Hepatocyte (in vitro differentiated cells): ENCODE measurements at regions not wholly inside any gene's neighbourhood (a gene's known extent, or its start where the extent isn't known, plus 50 kb on each side); places are given as distances from the start of the nearest gene placed in this dataset.

Experiments
- CTCF ChIP-seq: fragments of 200-600 bp; sonication (generic); IDR thresholded peaks from 2 replicates; pipeline ENCODE4 v1.5.1; 2016; ENCODE audit warnings: antibody characterized with exemption, mild to moderate bottlenecking; ENCODE audit not compliant: poor library complexity
- EZH2phosphoT487 ChIP-seq: fragments of 200-600 bp; sonication (generic); IDR thresholded peaks from one replicate; pipeline ENCODE4 v1.6.1; 2018; ENCODE audit warnings: antibody characterized with exemption, mild to moderate bottlenecking, low read depth, moderate library complexity; ENCODE audit not compliant: unreplicated experiment, severe bottlenecking

GRCh38 chrX:13370713-13371112 is 50.9 kb upstream of the ATXN3L start:
- TF ChIP-seq CTCF (no peak), EZH2phosphoT487 (no peak)
